KMS-11 (cell line): ENCODE measurements at regions not wholly inside any gene's neighbourhood (a gene's known extent, or its start where the extent isn't known, plus 50 kb on each side); places are given as distances from the start of the nearest gene placed in this dataset.

Experiments used
- H2AFZ ChIP-seq: fragments of 200-600 bp; sonication (generic); 2 replicates; pipeline ENCODE4 v1.6.1; 2016; ENCODE audit warnings: antibody characterized with exemption, mixed run types, low read depth
- H3K27ac ChIP-seq: fragments of 200-600 bp; sonication (generic); 2 replicates; pipeline ENCODE4 v1.6.1; 2016; ENCODE audit warnings: mild to moderate bottlenecking, mixed run types
- H3K27me3 ChIP-seq: fragments of 200-600 bp; sonication (generic); 2 replicates; pipeline ENCODE4 v1.6.1; 2017; ENCODE audit warnings: mild to moderate bottlenecking, low read depth, mixed run types, moderate library complexity; ENCODE audit not compliant: insufficient read depth
- H3K36me3 ChIP-seq: fragments of 200-600 bp; sonication (generic); 2 replicates; pipeline ENCODE4 v1.6.1; 2017; ENCODE audit warnings: mild to moderate bottlenecking, mixed run types; ENCODE audit not compliant: insufficient read depth
- H3K4me1 ChIP-seq: fragments of 200-600 bp; sonication (generic); 2 replicates; pipeline ENCODE4 v1.6.1; 2016; ENCODE audit warnings: mild to moderate bottlenecking, low read depth, mixed run types; ENCODE audit not compliant: poor library complexity, severe bottlenecking
- H3K4me2 ChIP-seq: fragments of 200-600 bp; sonication (generic); 2 replicates; pipeline ENCODE4 v1.7.0; 2016; ENCODE audit warnings: mild to moderate bottlenecking, mixed run types
- H3K4me3 ChIP-seq: fragments of 200-600 bp; sonication (generic); IDR thresholded peaks from 2 replicates; pipeline ENCODE4 v1.6.1; 2017; ENCODE audit warnings: low read depth, low read length, mixed read lengths; ENCODE audit not compliant: insufficient read depth
- H3K79me2 ChIP-seq: fragments of 200-600 bp; sonication (generic); 2 replicates; pipeline ENCODE4 v1.6.1; 2016; ENCODE audit warnings: low read depth, mixed run types; ENCODE audit not compliant: insufficient read depth
- H3K9ac ChIP-seq: fragments of 200-600 bp; sonication (generic); 2 replicates; pipeline ENCODE4 v1.6.1; 2016; ENCODE audit warnings: mild to moderate bottlenecking, mixed run types
- H4K20me1 ChIP-seq: fragments of 200-600 bp; sonication (generic); 2 replicates; pipeline ENCODE4 v1.6.1; 2016; ENCODE audit warnings: mild to moderate bottlenecking, mixed run types; ENCODE audit not compliant: insufficient read depth
- CTCF ChIP-seq: fragments of 200-600 bp; sonication (generic); conservative IDR thresholded peaks from 2 replicates; pipeline ENCODE4 v1.6.1; 2017; ENCODE audit warnings: low read depth, mild to moderate bottlenecking, antibody characterized with exemption, low read length, moderate library complexity, mixed read lengths

GRCh38 chr1:13922466-13923110 lies 222.6 kb downstream of the PRDM2 start:
- H3K4me2 ChIP-seq = no peak overlapping the region
- no peak overlapping the region for H3K4me3 ChIP-seq
- no peak overlapping the region for H3K9ac ChIP-seq
- no peak for TF ChIP-seq CTCF
- no peaks in the 10 kb centered on the region for H3K27me3 ChIP-seq
- H4K20me1 ChIP-seq = no peaks in the 10 kb centered on the region
- H2AFZ ChIP-seq = no peak overlapping the region
- no peaks in the 10 kb centered on the region for H3K4me1 ChIP-seq
- H3K27ac ChIP-seq = no peak overlapping the region
- no peaks in the 10 kb centered on the region for H3K79me2 ChIP-seq
- H3K36me3 ChIP-seq = no peaks in the 10 kb centered on the region

- Histone ChIP-seq H2AFZ (no peak overlapping the region), H3K36me3 (no peaks in the 10 kb centered on the region), H3K4me3 (no peak overlapping the region), H3K9ac (no peak overlapping the region), H3K27me3 (no peaks in the 10 kb centered on the region), H3K27ac (no peak overlapping the region), H3K4me2 (no peak overlapping the region), H3K4me1 (no peaks in the 10 kb centered on the region), H4K20me1 (no peaks in the 10 kb centered on the region), H3K79me2 (no peaks in the 10 kb centered on the region)
- TF ChIP-seq CTCF = no peak
Measured at GRCh38 chr1:13926556-13926955, 226.6 kb downstream of the PRDM2 start.

- Histone ChIP-seq H3K36me3 (no peaks in the 10 kb centered on the region), H3K27ac (no peak overlapping the region), H3K4me3 (no peak overlapping the region), H2AFZ (no peak overlapping the region), H3K4me1 (no peaks in the 10 kb centered on the region), H4K20me1 (no peaks in the 10 kb centered on the region), H3K4me2 (no peak overlapping the region), H3K9ac (no peak overlapping the region), H3K27me3 (no peaks in the 10 kb centered on the region), H3K79me2 (no peaks in the 10 kb centered on the region)
- no peak for TF ChIP-seq CTCF
Measured at GRCh38 chr1:13927736-13928135, 227.7 kb downstream of the PRDM2 start.

GRCh38 chr1:13929313-13929712 lies 229.3 kb downstream of the PRDM2 start:
- Histone ChIP-seq H3K27ac (no peak overlapping the region), H3K4me3 (no peak overlapping the region), H2AFZ (no peak overlapping the region), H3K4me2 (no peak overlapping the region), H4K20me1 (no peaks in the 10 kb centered on the region), H3K4me1 (no peaks in the 10 kb centered on the region), H3K36me3 (no peaks in the 10 kb centered on the region), H3K27me3 (no peaks in the 10 kb centered on the region), H3K79me2 (no peaks in the 10 kb centered on the region), H3K9ac (no peak overlapping the region)
- no peak for TF ChIP-seq CTCF
